SK-N-SH (cell line): ENCODE measurements at regions not wholly inside any gene's neighbourhood (a gene's known extent, or its start where the extent isn't known, plus 50 kb on each side); places are given as distances from the start of the nearest gene placed in this dataset.

Experiments used
- CTCF ChIA-PET: fragments of 300-600, 350-600 bp; formaldehyde crosslinking; extraction: SDS; loops from one replicate; lab custom pipeline; 2021; lab: Yijun Ruan, JAX
- POLR2A ChIA-PET: fragments of 350-600 bp; sonication (Branson Sonifier 250); formaldehyde crosslinking; extraction: SDS; loops from one replicate; lab custom pipeline; 2020; ENCODE audit warnings: antibody characterized with exemption, inconsistent platforms; lab: Yijun Ruan, JAX
- DNase-seq: peaks from one replicate; pipeline ENCODE4 v3.0.0; 2012
- H2AFZ ChIP-seq: fragments of 200-600 bp; sonication (generic); 2 replicates; pipeline ENCODE4 v1.8.1; 2016; ENCODE audit warnings: antibody characterized with exemption, mild to moderate bottlenecking, low read depth
- H3F3A ChIP-seq: fragments of 200-600 bp; sonication (generic); replicated peaks from 2 replicates; pipeline ENCODE3; 2016; ENCODE audit warnings: antibody characterized with exemption, mild to moderate bottlenecking; ENCODE audit not compliant: insufficient read depth
- H3K27ac ChIP-seq, 2 experiments: fragments of 200-500 bp in 1 of 2; fragments of 200-600 bp in 1 of 2; sonication (Bioruptor generic) in 1 of 2; sonication (generic), shearing (Covaris generic) in 1 of 2; 2 replicates each; pipeline versions ENCODE4 v1.5.1 to v1.6.1; 2014 to 2016; ENCODE audit warnings: low read depth in 2 of 2, inconsistent platforms in 1 of 2, low read length in 1 of 2, mild to moderate bottlenecking in 1 of 2, mixed read lengths in 1 of 2
- H3K27me3 ChIP-seq: fragments of 200-600 bp; sonication (generic), shearing (Covaris generic); 2 replicates; pipeline ENCODE4 v1.6.1; 2016; ENCODE audit warnings: mixed run types; ENCODE audit not compliant: insufficient read depth
- H3K36me3 ChIP-seq, 2 experiments: fragments of 200-500 bp in 1 of 2; fragments of 200-600 bp in 1 of 2; sonication (Bioruptor generic) in 1 of 2; sonication (generic) in 1 of 2; replicated peaks in 1 of 2; 2 replicates each; pipeline versions ENCODE3 to v1.5.1; 2014 to 2016; ENCODE audit warnings: low read length in 1 of 2, mild to moderate bottlenecking in 1 of 2; ENCODE audit not compliant: insufficient read depth in 2 of 2, control insufficient read depth in 1 of 2
- H3K4me1 ChIP-seq, 2 experiments: fragments of 200-500 bp in 1 of 2; fragments of 200-600 bp in 1 of 2; sonication (Bioruptor generic) in 1 of 2; sonication (generic), shearing (Covaris generic) in 1 of 2; 2 replicates each; pipeline versions ENCODE4 v1.5.1 to v1.6.1; 2014 to 2016; ENCODE audit warnings: low read depth in 1 of 2, low read length in 1 of 2, mixed run types in 1 of 2; ENCODE audit not compliant: insufficient read depth in 2 of 2, control insufficient read depth in 1 of 2
- H3K4me2 ChIP-seq: fragments of 200-600 bp; sonication (generic), shearing (Covaris generic); 2 replicates; pipeline ENCODE4 v1.6.1; 2017; ENCODE audit warnings: mixed run types
- H3K4me3 ChIP-seq, 2 experiments: fragments of 200-500 bp in 1 of 2; fragments of 200-600 bp in 1 of 2; sonication (Bioruptor generic) in 1 of 2; sonication (generic), shearing (Covaris generic) in 1 of 2; 2 replicates each; pipeline versions ENCODE4 v1.5.1 to v1.8.1; 2014 to 2016; ENCODE audit warnings: low read depth in 2 of 2, inconsistent platforms in 1 of 2, low read length in 1 of 2, mild to moderate bottlenecking in 1 of 2, mixed read lengths in 1 of 2, moderate library complexity in 1 of 2
- H3K79me2 ChIP-seq: fragments of 200-600 bp; sonication (generic); 2 replicates; pipeline ENCODE4 v1.8.1; 2017; ENCODE audit warnings: mild to moderate bottlenecking; ENCODE audit not compliant: insufficient read depth
- H3K9ac ChIP-seq: fragments of 200-600 bp; sonication (generic); 2 replicates; pipeline ENCODE4 v1.6.1; 2017; ENCODE audit warnings: mixed run types
- H3K9me2 ChIP-seq: fragments of 200-600 bp; sonication (generic); 2 replicates; pipeline ENCODE4 v1.6.1; 2017; ENCODE audit warnings: mixed run types
- H3K9me3 ChIP-seq: fragments of 200-600 bp; sonication (generic); 2 replicates; pipeline ENCODE4 v1.6.1; 2017; ENCODE audit warnings: mixed run types, mild to moderate bottlenecking, moderate library complexity
- H4K20me1 ChIP-seq: fragments of 200-600 bp; sonication (generic); 2 replicates; pipeline ENCODE4 v1.6.1; 2017; ENCODE audit warnings: mild to moderate bottlenecking, mixed run types; ENCODE audit not compliant: insufficient read depth
- EP300 ChIP-seq, 2 experiments: IDR thresholded peaks; 2 replicates each; pipeline versions ENCODE4 v1.4.0 to v1.6.1; 2012; ENCODE audit warnings: borderline replicate concordance in 1 of 2, low read depth in 1 of 2, low read length in 1 of 2
- EZH2phosphoT487 ChIP-seq: fragments of 200-600 bp; sonication (generic); IDR thresholded peaks from 2 replicates; pipeline ENCODE4 v1.6.1; 2017; ENCODE audit warnings: low read depth, mixed run types, mild to moderate bottlenecking, antibody characterized with exemption, moderate library complexity, borderline replicate concordance
- FOSL2 ChIP-seq: IDR thresholded peaks from 2 replicates; pipeline ENCODE4 v1.4.0; 2012; ENCODE audit warnings: low read depth, mild to moderate bottlenecking, moderate library complexity, borderline replicate concordance
- FOXJ3 ChIP-seq: sonication (generic); formaldehyde crosslinking; IDR thresholded peaks from 2 replicates; pipeline ENCODE4 v1.5.1; 2020; ENCODE audit warnings: mild to moderate bottlenecking, missing genetic modification reagents
- FOXM1 ChIP-seq: IDR thresholded peaks from 2 replicates; pipeline ENCODE4 v1.4.0; 2012; ENCODE audit warnings: low read depth, mild to moderate bottlenecking
- IRF3 ChIP-seq: fragments of 150-350 bp; IDR thresholded peaks from 2 replicates; pipeline ENCODE4 v1.6.1; 2016; ENCODE audit warnings: mild to moderate bottlenecking, low read depth, low read length
- MAX ChIP-seq: IDR thresholded peaks from 2 replicates; pipeline ENCODE4 v1.4.0; 2012; ENCODE audit warnings: low read depth
- POLR2AphosphoS5 ChIP-seq: IDR thresholded peaks from 2 replicates; pipeline ENCODE4 v1.6.1; 2012; ENCODE audit warnings: low read depth, low read length
- RAD21 ChIP-seq: IDR thresholded peaks from 2 replicates; pipeline ENCODE4 v1.6.1; 2012; ENCODE audit warnings: mild to moderate bottlenecking, low read length
- RCOR1 ChIP-seq: fragments of 150-350 bp; IDR thresholded peaks from 2 replicates; pipeline ENCODE4 v1.6.1; 2017; ENCODE audit warnings: antibody characterized with exemption, low read length
- SIN3A ChIP-seq: IDR thresholded peaks from 2 replicates; pipeline ENCODE4 v1.6.1; 2012; ENCODE audit warnings: low read depth, mild to moderate bottlenecking, low read length, moderate library complexity, borderline replicate concordance
- YY1 ChIP-seq: IDR thresholded peaks from 2 replicates; pipeline ENCODE4 v1.4.0; 2012; ENCODE audit warnings: low read depth, mild to moderate bottlenecking
- whole genome bisulfite sequencing: methylation state at CpG from one replicate; pipeline ENCODE4 v1.1.6; 2017; ENCODE audit warnings: low lambda C conversion rate; 5-methylcytosine and 5-hydroxymethylcytosine counted together
- TF ChIP-seq, protein P1 (sequence below): fragments of 200-600 bp; sonication (generic); IDR thresholded peaks from 2 replicates; pipeline ENCODE4 v1.6.1; 2017; ENCODE audit warnings: antibody characterized with exemption, mild to moderate bottlenecking, moderate library complexity
- TF ChIP-seq, protein P2 (sequence below): IDR thresholded peaks from 2 replicates; pipeline ENCODE4 v1.6.1; 2012; ENCODE audit warnings: mild to moderate bottlenecking, low read depth, low read length, moderate library complexity

GRCh38 chr14:83744224-83744623, 1785.7 kb upstream of the FLRT2 start (continued):
- TF ChIP-seq, protein P1, sequence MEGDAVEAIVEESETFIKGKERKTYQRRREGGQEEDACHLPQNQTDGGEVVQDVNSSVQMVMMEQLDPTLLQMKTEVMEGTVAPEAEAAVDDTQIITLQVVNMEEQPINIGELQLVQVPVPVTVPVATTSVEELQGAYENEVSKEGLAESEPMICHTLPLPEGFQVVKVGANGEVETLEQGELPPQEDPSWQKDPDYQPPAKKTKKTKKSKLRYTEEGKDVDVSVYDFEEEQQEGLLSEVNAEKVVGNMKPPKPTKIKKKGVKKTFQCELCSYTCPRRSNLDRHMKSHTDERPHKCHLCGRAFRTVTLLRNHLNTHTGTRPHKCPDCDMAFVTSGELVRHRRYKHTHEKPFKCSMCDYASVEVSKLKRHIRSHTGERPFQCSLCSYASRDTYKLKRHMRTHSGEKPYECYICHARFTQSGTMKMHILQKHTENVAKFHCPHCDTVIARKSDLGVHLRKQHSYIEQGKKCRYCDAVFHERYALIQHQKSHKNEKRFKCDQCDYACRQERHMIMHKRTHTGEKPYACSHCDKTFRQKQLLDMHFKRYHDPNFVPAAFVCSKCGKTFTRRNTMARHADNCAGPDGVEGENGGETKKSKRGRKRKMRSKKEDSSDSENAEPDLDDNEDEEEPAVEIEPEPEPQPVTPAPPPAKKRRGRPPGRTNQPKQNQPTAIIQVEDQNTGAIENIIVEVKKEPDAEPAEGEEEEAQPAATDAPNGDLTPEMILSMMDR, result no peak

DNA sequence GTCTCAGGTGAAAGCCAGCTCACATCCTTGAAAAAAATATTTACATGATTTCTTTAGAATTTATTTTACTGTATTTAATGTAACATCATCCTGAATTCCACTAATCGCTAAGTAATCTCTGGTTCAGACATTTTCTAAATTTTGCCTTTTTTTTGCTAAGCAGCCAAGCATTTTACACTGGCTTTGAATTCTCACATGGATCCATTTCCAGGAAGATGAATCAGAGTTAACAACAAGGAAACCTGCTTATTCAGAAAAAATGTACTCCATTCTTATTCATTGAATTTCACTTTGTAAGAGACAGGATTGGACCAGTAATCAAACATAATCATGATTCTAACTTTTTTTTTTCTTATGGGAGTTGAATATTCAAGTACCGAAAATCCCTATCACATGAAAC, 1785.1 kb upstream of the FLRT2 start:
- H3K9me2 ChIP-seq, result no peaks in the 10 kb centered on the region
- 36% methylated on average over 2 of the region's 2 CpGs for WGBS
- no peaks in the 10 kb centered on the region for H3K79me2 ChIP-seq
- POLR2A ChIA-PET, result interaction anchor here (0.6 kb wide), 1 partner anchor 23 kb away, joined by 3 read pairs; no protein-coding TSS in a partner anchor
- TF ChIP-seq, protein P2, sequence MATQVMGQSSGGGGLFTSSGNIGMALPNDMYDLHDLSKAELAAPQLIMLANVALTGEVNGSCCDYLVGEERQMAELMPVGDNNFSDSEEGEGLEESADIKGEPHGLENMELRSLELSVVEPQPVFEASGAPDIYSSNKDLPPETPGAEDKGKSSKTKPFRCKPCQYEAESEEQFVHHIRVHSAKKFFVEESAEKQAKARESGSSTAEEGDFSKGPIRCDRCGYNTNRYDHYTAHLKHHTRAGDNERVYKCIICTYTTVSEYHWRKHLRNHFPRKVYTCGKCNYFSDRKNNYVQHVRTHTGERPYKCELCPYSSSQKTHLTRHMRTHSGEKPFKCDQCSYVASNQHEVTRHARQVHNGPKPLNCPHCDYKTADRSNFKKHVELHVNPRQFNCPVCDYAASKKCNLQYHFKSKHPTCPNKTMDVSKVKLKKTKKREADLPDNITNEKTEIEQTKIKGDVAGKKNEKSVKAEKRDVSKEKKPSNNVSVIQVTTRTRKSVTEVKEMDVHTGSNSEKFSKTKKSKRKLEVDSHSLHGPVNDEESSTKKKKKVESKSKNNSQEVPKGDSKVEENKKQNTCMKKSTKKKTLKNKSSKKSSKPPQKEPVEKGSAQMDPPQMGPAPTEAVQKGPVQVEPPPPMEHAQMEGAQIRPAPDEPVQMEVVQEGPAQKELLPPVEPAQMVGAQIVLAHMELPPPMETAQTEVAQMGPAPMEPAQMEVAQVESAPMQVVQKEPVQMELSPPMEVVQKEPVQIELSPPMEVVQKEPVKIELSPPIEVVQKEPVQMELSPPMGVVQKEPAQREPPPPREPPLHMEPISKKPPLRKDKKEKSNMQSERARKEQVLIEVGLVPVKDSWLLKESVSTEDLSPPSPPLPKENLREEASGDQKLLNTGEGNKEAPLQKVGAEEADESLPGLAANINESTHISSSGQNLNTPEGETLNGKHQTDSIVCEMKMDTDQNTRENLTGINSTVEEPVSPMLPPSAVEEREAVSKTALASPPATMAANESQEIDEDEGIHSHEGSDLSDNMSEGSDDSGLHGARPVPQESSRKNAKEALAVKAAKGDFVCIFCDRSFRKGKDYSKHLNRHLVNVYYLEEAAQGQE, result no peak
- TF ChIP-seq FOXJ3 (CRISPR knock-in tag), result no peak
- H3K4me2 ChIP-seq, result no peak overlapping the region
- H3K4me3 ChIP-seq, result no peak overlapping the region
- no peak for DNase-seq
- H3K27me3 ChIP-seq, result no peaks in the 10 kb centered on the region
- no peaks in the 10 kb centered on the region for H3K4me1 ChIP-seq
- no peak overlapping the region for H2AFZ ChIP-seq
- H3F3A ChIP-seq, result no peaks in the 10 kb centered on the region
- no peaks in the 10 kb centered on the region for H4K20me1 ChIP-seq
- H3K9ac ChIP-seq, result no peak overlapping the region
- no peaks in the 10 kb centered on the region for H3K9me3 ChIP-seq
- H3K36me3 ChIP-seq, result no peaks in the 10 kb centered on the region
- no peak overlapping the region for H3K27ac ChIP-seq
- CTCF ChIA-PET, result interaction anchor here (0.7 to 1.0 kb wide), 3 partner anchors 16 to 534 kb away, joined by 3 read pairs; no protein-coding TSS in a partner anchor

- Histone ChIP-seq H3K4me1 (no peaks in the 10 kb centered on the region), H3K36me3 (no peaks in the 10 kb centered on the region), H3K4me3 (no peak overlapping the region), H3K9ac (no peak overlapping the region), H4K20me1 (no peaks in the 10 kb centered on the region), H3K4me2 (no peak overlapping the region), H3K9me2 (no peaks in the 10 kb centered on the region), H3F3A (no peaks in the 10 kb centered on the region), H3K27me3 (no peaks in the 10 kb centered on the region), H3K9me3 (no peaks in the 10 kb centered on the region), H3K79me2 (no peaks in the 10 kb centered on the region), H3K27ac (no peak overlapping the region), H2AFZ (no peak overlapping the region)
- WGBS, result 28% methylated on average over 3 of the region's 3 CpGs
- CTCF ChIA-PET, result interaction anchor here (0.9 to 1.2 kb wide), 2 partner anchors 10 to 225 kb away, joined by 3 read pairs; no protein-coding TSS in a partner anchor
- DNase-seq, result no peak
- POLR2A ChIA-PET, result no interaction called here
- TF ChIP-seq MAX, result no peak
- no peak for TF ChIP-seq FOXM1
- TF ChIP-seq FOXJ3 (CRISPR knock-in tag), result no peak
- TF ChIP-seq YY1, result no peak
- no peak for TF ChIP-seq FOSL2
- no peak for TF ChIP-seq RAD21
- no peak for TF ChIP-seq RCOR1
- no peak for TF ChIP-seq EZH2phosphoT487
- TF ChIP-seq, protein P2, result no peak
- no peak for TF ChIP-seq IRF3
- TF ChIP-seq POLR2AphosphoS5, result no peak
- no peak for TF ChIP-seq EP300 (IDR thresholded peaks at IDR 0.05; ENCODE audit: borderline replicate concordance in 1 of 2, low read depth in 1 of 2, low read length in 1 of 2)
- no peak for TF ChIP-seq SIN3A
Measured at GRCh38 chr14:83746336-83746735, 1783.6 kb upstream of the FLRT2 start.
